ENCODE measurements at regions not wholly inside any gene's neighbourhood (a gene's known extent, or its start where the extent isn't known, plus 50 kb on each side); places are given as distances from the start of the nearest gene placed in this dataset.

GRCh38 chr4:188767496-188767895 lies 628.3 kb downstream of the TRIML1 start:
- H2AFZ ChIP-seq (replicated peaks; ENCODE audit: low read length, poor library complexity), result peak overlapping the region; percentile 75
- H4K91ac ChIP-seq (ENCODE audit: insufficient read depth, low read depth, low read length), result no peak overlapping the region
- no peak overlapping the region for H2BK5ac ChIP-seq (ENCODE audit: low read depth, low read length, poor library complexity, severe bottlenecking)
- H2BK20ac ChIP-seq (ENCODE audit: low read depth, low read length), result no peak overlapping the region
- H3K4me2 ChIP-seq (ENCODE audit: low read depth, low read length), result no peak overlapping the region
- no peak overlapping the region for H3K9ac ChIP-seq (ENCODE audit: low read depth, low read length)
- ChIA-PET POLR2A (ENCODE audit: unreplicated experiment) (no interaction called here), CTCF (no interaction called here)
- H3K27ac ChIP-seq (ENCODE audit: insufficient read depth, low read length), result no peak overlapping the region
- dilution Hi-C loops (cut with HindIII; ENCODE audit: low sequenced_read_pairs, unreplicated experiment) (no loop called here), intact Hi-C loops (cut with micrococcal nuclease) (no loop called here), in situ Hi-C loops (cut with MboI; ENCODE audit: low sequenced_read_pairs) (no loop called here)
- H3K4me3 ChIP-seq (ENCODE audit: insufficient read depth, low read depth, low read length), result no peak overlapping the region
- no peak overlapping the region for H3K4ac ChIP-seq (ENCODE audit: low read depth, low read length)
- H4K5ac ChIP-seq (ENCODE audit: low read depth, low read length), result no peak overlapping the region
- peak overlapping the region; percentile 72 for H2AK9ac ChIP-seq (replicated peaks; ENCODE audit: low read depth, low read length, poor library complexity)
- H4K20me1 ChIP-seq (ENCODE audit: insufficient read depth, low read length), result no peaks in the 10 kb centered on the region
- H3K9me1 ChIP-seq (ENCODE audit: insufficient read depth, low read length), result no peaks in the 10 kb centered on the region
- no TSS peak for BruUV-seq (replicated peaks)
- H3K23ac ChIP-seq (ENCODE audit: low read depth, low read length), result no peak overlapping the region
- no peak overlapping the region for H2AK5ac ChIP-seq (ENCODE audit: low read depth, low read length)
- no peaks in the 10 kb centered on the region for H3K4me1 ChIP-seq (ENCODE audit: control insufficient read depth, insufficient read depth, low read length)
- no CpG with 5 or more reads among the region's 3 CpGs for WGBS, 2 experiments (ENCODE audit: extremely low coverage in 2 of 2, insufficient read length in 1 of 2)
- H2BK15ac ChIP-seq (ENCODE audit: low read depth, low read length), result no peak overlapping the region
- H3K18ac ChIP-seq (ENCODE audit: low read depth, low read length), result no peak overlapping the region
- TF ChIP-seq FOS (IDR thresholded peaks at IDR 0.05; ENCODE audit: low read depth, low read length), result no peak
- no peak for TF ChIP-seq CTCF (conservative IDR thresholded peaks at IDR 0.05; ENCODE audit: low read depth, low read length)
- TF ChIP-seq CHD1 (IDR thresholded peaks at IDR 0.05; ENCODE audit: low read depth, low read length), result no peak
- TF ChIP-seq BHLHE40 (IDR thresholded peaks at IDR 0.05; ENCODE audit: low read depth, low read length), result no peak
- no peak for TF ChIP-seq MAZ (IDR thresholded peaks at IDR 0.05; ENCODE audit: borderline replicate concordance, low read depth, low read length)
- no peak for TF ChIP-seq NFE2L2 (IDR thresholded peaks at IDR 0.05; ENCODE audit: low read depth, low read length)
- TF ChIP-seq RFX5 (IDR thresholded peaks at IDR 0.05; ENCODE audit: low read depth, low read length), result no peak
- no peak for TF ChIP-seq ELK1 (IDR thresholded peaks at IDR 0.05; ENCODE audit: borderline replicate concordance, low read depth, low read length)
- no peak for TF ChIP-seq USF2 (IDR thresholded peaks at IDR 0.05; ENCODE audit: low read depth, low read length)
- no peak for ATAC-seq (ENCODE audit: low read depth)
- peak; percentile 34 for DNase-seq
- no peak overlapping the region for H3K56ac ChIP-seq (ENCODE audit: extremely low read depth, insufficient read depth, low read length)
- no peaks in the 10 kb centered on the region for H3K79me1 ChIP-seq (ENCODE audit: low read depth in 1 of 2, low read length in 2 of 2)
- H3K36me3 ChIP-seq (ENCODE audit: control insufficient read depth, insufficient read depth, low read length), result no peaks in the 10 kb centered on the region
- H3K27me3 ChIP-seq (ENCODE audit: control insufficient read depth, insufficient read depth, low read length), result no peaks in the 10 kb centered on the region
- H2BK120ac ChIP-seq (ENCODE audit: low read depth, low read length), result no peak overlapping the region
- H3K9me3 ChIP-seq (ENCODE audit: control insufficient read depth, insufficient read depth, low read length), result no peaks in the 10 kb centered on the region
- H4K8ac ChIP-seq (ENCODE audit: low read depth in 2 of 2, low read length in 2 of 2), result no peak overlapping the region
- H3K14ac ChIP-seq (replicated peaks; ENCODE audit: low read depth, low read length), result no peak overlapping the region

Data from IMR-90 (cell line).